K562 (cell line): ENCODE measurements at regions not wholly inside any gene's neighbourhood (a gene's known extent, or its start where the extent isn't known, plus 50 kb on each side); places are given as distances from the start of the nearest gene placed in this dataset.

Experiments
- ATAC-seq: fragments of 200-7000 bp; cut with Tn5 transposase; 3 replicates; pipeline ENCODE4 v1.9.1; 2020; ENCODE audit warnings: moderate library complexity
- BruUV-seq: library from RNA; stranded (reverse); fragments of 400-500 nt; replicated peaks from 2 replicates; lab custom pipeline; 2021; lab: Mats Ljungman, UMichigan
- CTCF ChIA-PET: fragments of 300-600 bp; formaldehyde crosslinking; extraction: SDS; loops from one replicate; lab custom pipeline; 2021; ENCODE audit warnings: low intra/inter-chr PET ratio; lab: Yijun Ruan, JAX
- POLR2A ChIA-PET: fragments of 300-600, 350-650 bp; sonication (Branson Sonifier 250); formaldehyde crosslinking; extraction: SDS; loops from one replicate; lab custom pipeline; 2021; ENCODE audit warnings: antibody characterized with exemption, inconsistent platforms; lab: Yijun Ruan, JAX
- DNase-seq, 4 experiments: peaks; one replicate each; pipeline versions ENCODE4 v3.0.0 to v3.0.0-alpha.2; 2011 to 2018; ENCODE audit warnings: low spot score in 3 of 4, mixed read lengths in 3 of 4; ENCODE audit errors: extremely low read depth in 1 of 4
- FAIRE-seq: peaks from 2 replicates; lab custom pipeline; 2011; peaks lifted over from hg19 to GRCh38; lab: Jason Lieb, UNC
- H2AFZ ChIP-seq: 2 replicates; pipeline ENCODE4 v1.6.0; 2011; ENCODE audit warnings: low read depth, low read length, control low read depth, inconsistent platforms
- H3K27ac ChIP-seq: fragments of 200-600 bp; 3 replicates; pipeline ENCODE4 v1.8.0; 2011; ENCODE audit warnings: low read depth, mild to moderate bottlenecking, control low read depth, inconsistent platforms, low read length, moderate library complexity, mixed read lengths; ENCODE audit errors: extremely low read depth
- H3K27me3 ChIP-seq, 2 experiments: fragments of 300-600 bp in 1 of 2; 2 replicates in 1 of 2; 3 replicates in 1 of 2; pipeline versions ENCODE4 v1.6.0 to v1.8.0; 2011; ENCODE audit warnings: inconsistent platforms in 2 of 2, low read length in 2 of 2, mild to moderate bottlenecking in 1 of 2, mixed read lengths in 1 of 2, moderate library complexity in 1 of 2; ENCODE audit not compliant: control insufficient read depth in 2 of 2, insufficient read depth in 2 of 2
- H3K36me3 ChIP-seq: fragments of 300-600 bp; 3 replicates; pipeline ENCODE4 v1.8.0; 2011; ENCODE audit warnings: mild to moderate bottlenecking, low read length, inconsistent platforms; ENCODE audit not compliant: control insufficient read depth, insufficient read depth
- H3K4me1 ChIP-seq, 2 experiments: fragments of 200-600 bp in 1 of 2; replicated peaks in 1 of 2; 2 replicates in 1 of 2; 3 replicates in 1 of 2; pipeline versions ENCODE4 v1.5.1 to v1.8.0; 2011; ENCODE audit warnings: inconsistent platforms in 2 of 2, low read length in 2 of 2, mild to moderate bottlenecking in 1 of 2, mixed read lengths in 1 of 2, moderate library complexity in 1 of 2; ENCODE audit not compliant: control insufficient read depth in 2 of 2, insufficient read depth in 2 of 2
- H3K4me2 ChIP-seq: 2 replicates; pipeline ENCODE4 v1.6.1; 2011; ENCODE audit warnings: low read length, control low read depth, inconsistent platforms, mixed read lengths; ENCODE audit not compliant: insufficient read depth
- H3K4me3 ChIP-seq: fragments of 200-600 bp; sonication (generic), shearing (Covaris generic); 2 replicates; pipeline ENCODE4 v1.5.1; 2016; ENCODE audit warnings: control low read depth, inconsistent platforms
- H3K79me2 ChIP-seq: fragments of 200-600 bp; 3 replicates; pipeline ENCODE4 v1.8.0; 2011; ENCODE audit warnings: low read length, inconsistent platforms; ENCODE audit not compliant: control insufficient read depth, insufficient read depth
- H3K9ac ChIP-seq, 2 experiments: 2 replicates each; pipeline versions ENCODE4 v1.6.0 to v1.6.1; 2011; ENCODE audit warnings: low read depth in 2 of 2, low read length in 2 of 2, control low read depth in 1 of 2, inconsistent platforms in 1 of 2, mild to moderate bottlenecking in 1 of 2, mixed read lengths in 1 of 2; ENCODE audit not compliant: insufficient read depth in 1 of 2
- H3K9me1 ChIP-seq: one replicate; pipeline ENCODE4 v1.6.0; 2011; ENCODE audit warnings: inconsistent platforms, mild to moderate bottlenecking, low read length, moderate library complexity; ENCODE audit not compliant: control insufficient read depth, insufficient read depth
- H3K9me3 ChIP-seq: replicated peaks from 2 replicates; pipeline ENCODE4 v1.5.1; 2011; ENCODE audit warnings: low read depth, low read length, inconsistent platforms; ENCODE audit not compliant: control insufficient read depth, insufficient read depth
- H4K20me1 ChIP-seq: replicated peaks from 2 replicates; pipeline ENCODE4 v1.6.1; 2011; ENCODE audit warnings: low read length, inconsistent platforms, mixed read lengths; ENCODE audit not compliant: control insufficient read depth, insufficient read depth
- CHAMP1 ChIP-seq: fragments of 450-650 bp; IDR thresholded peaks from 2 replicates; pipeline ENCODE4 v1.6.1; 2016; ENCODE audit warnings: mild to moderate bottlenecking
- ESRRA ChIP-seq: fragments of 450-650 bp; IDR thresholded peaks from 2 replicates; pipeline ENCODE4 v1.6.1; 2014; ENCODE audit warnings: low read depth, mild to moderate bottlenecking, moderate library complexity, borderline replicate concordance
- GMEB1 ChIP-seq: fragments of 250-450 bp; sonication (Bioruptor Pico); IDR thresholded peaks from 2 replicates; pipeline ENCODE4 v1.4.0; 2020; ENCODE audit warnings: mild to moderate bottlenecking
- KLF6 ChIP-seq: fragments of 250-450 bp; sonication (Bioruptor Pico); IDR thresholded peaks from 2 replicates; pipeline ENCODE4 v1.4.0; 2020; ENCODE audit warnings: mild to moderate bottlenecking, moderate library complexity, borderline replicate concordance
- LCOR ChIP-seq: sonication (generic); formaldehyde crosslinking; IDR thresholded peaks from 2 replicates; pipeline ENCODE4 v1.8.0; 2022; ENCODE audit warnings: mild to moderate bottlenecking, missing genetic modification reagents
- MCM3 ChIP-seq: fragments of 450-650 bp; IDR thresholded peaks from 2 replicates; pipeline ENCODE4 v1.6.1; 2016
- MEF2D ChIP-seq: conservative IDR thresholded peaks from 2 replicates; pipeline ENCODE4 v1.6.1; 2016; ENCODE audit warnings: low read depth, missing genetic modification characterization, missing compliant biosample characterization
- MIER1 ChIP-seq: fragments of 450-650 bp; IDR thresholded peaks from 2 replicates; pipeline ENCODE4 v1.6.1; 2016; ENCODE audit warnings: antibody characterized with exemption, mild to moderate bottlenecking, low read depth
- PHF20 ChIP-seq: fragments of 450-650 bp; IDR thresholded peaks from 2 replicates; pipeline ENCODE4 v1.6.1; 2018; ENCODE audit not compliant: partially characterized antibody
- PHF8 ChIP-seq: fragments of 200-600 bp; sonication (generic); IDR thresholded peaks from 2 replicates; pipeline ENCODE4 v1.6.1; 2012; ENCODE audit warnings: mixed run types, mild to moderate bottlenecking, inconsistent platforms, low read length, moderate library complexity, borderline replicate concordance
- RBM22 ChIP-seq: fragments of 200-400 bp; formaldehyde crosslinking; IDR thresholded peaks from 2 replicates; pipeline ENCODE4 v1.6.1; 2018; ENCODE audit warnings: low read length, low read depth; ENCODE audit not compliant: poor library complexity, severe bottlenecking
- RBM34 ChIP-seq: fragments of 200-400 bp; formaldehyde crosslinking; IDR thresholded peaks from 2 replicates; pipeline ENCODE4 v1.6.1; 2018; ENCODE audit warnings: low read length, borderline replicate concordance; ENCODE audit not compliant: insufficient read depth
- SRSF1 ChIP-seq: fragments of 200-400 bp; formaldehyde crosslinking; IDR thresholded peaks from 2 replicates; pipeline ENCODE4 v1.6.1; 2017; ENCODE audit warnings: mild to moderate bottlenecking, low read depth, low read length, moderate library complexity
- TEAD1 ChIP-seq, 2 experiments: fragments of 450-650 bp in 1 of 2; sonication (generic) in 1 of 2; formaldehyde crosslinking; IDR thresholded peaks; 2 replicates each; pipeline versions ENCODE4 v1.4.0 to v1.8.0; 2020 to 2022; ENCODE audit warnings: mild to moderate bottlenecking in 2 of 2, missing genetic modification reagents in 1 of 2
- ZBTB7A ChIP-seq: IDR thresholded peaks from 2 replicates; pipeline ENCODE4 v1.6.1; 2011; ENCODE audit warnings: low read depth, mild to moderate bottlenecking, low read length, moderate library complexity, borderline replicate concordance; ENCODE audit not compliant: control insufficient read depth
- ZNF696 ChIP-seq: fragments of 250-450 bp; sonication (Bioruptor Pico); conservative IDR thresholded peaks from 2 replicates; pipeline ENCODE4 v1.4.0; 2020; ENCODE audit warnings: mild to moderate bottlenecking, moderate library complexity
- ZNF780A ChIP-seq: fragments of 250-450 bp; sonication (Bioruptor Pico); IDR thresholded peaks from 2 replicates; pipeline ENCODE4 v1.5.0; 2021; ENCODE audit warnings: mild to moderate bottlenecking
- WGBS: fragments of 100-300 bp; shearing (Covaris generic); methylation state at CpG from one replicate; pipeline ENCODE4 v1.1.6; 2016; ENCODE audit warnings: low coverage, mixed read lengths; ENCODE audit not compliant: insufficient coverage; ENCODE audit errors: missing lambda C conversion rate; 5-methylcytosine and 5-hydroxymethylcytosine counted together
- in situ Hi-C: fragments of 300-500 bp; cut with MboI; formaldehyde crosslinking; loops from 4 replicates; pipeline ENCODE4 v1.15.0; 2018; ENCODE audit warnings: inconsistent platforms, mixed read lengths
- intact Hi-C: fragments of 100-400 bp; cut with micrococcal nuclease; formaldehyde crosslinking; loops from 2 replicates; pipeline ENCODE4 v1.14.2; 2022

- Histone ChIP-seq H2AFZ (no peak overlapping the region), H3K9ac (no peak overlapping the region), H3K27me3 (no peaks in the 10 kb centered on the region), H3K4me2 (no peak overlapping the region), H3K27ac (no peak overlapping the region), H3K79me2 (no peaks in the 10 kb centered on the region), H3K36me3 (no peaks in the 10 kb centered on the region), H4K20me1 (no peaks in the 10 kb centered on the region), H3K9me1 (no peaks in the 10 kb centered on the region), H3K4me1 (no peaks in the 10 kb centered on the region), H3K4me3 (no peak overlapping the region), H3K9me3 (no peaks in the 10 kb centered on the region)
- 0% methylated on average over 1 of the region's 1 CpG for WGBS
- TF ChIP-seq CHAMP1 (no peak), GMEB1 (no peak), RBM22 (no peak), LCOR (no peak), ZNF696 (CRISPR knock-in tag) (no peak), ESRRA (no peak), TEAD1 (CRISPR knock-in tag; IDR thresholded peaks at IDR 0.05) (no peak), MEF2D (no peak), ZBTB7A (no peak), ZNF780A (CRISPR knock-in tag) (no peak), RBM34 (no peak), PHF20 (no peak), SRSF1 (no peak), MIER1 (no peak), MCM3 (no peak), PHF8 (no peak), KLF6 (CRISPR knock-in tag) (no peak)
- FAIRE-seq (no peak), ATAC-seq (no peak), DNase-seq (no peak)
- POLR2A ChIA-PET = no interaction called here
- intact Hi-C loops = no loop called here
- in situ Hi-C loops = no loop called here
- CTCF ChIA-PET = no interaction called here
- BruUV-seq = no TSS peak
Observed at GRCh38 chrX:21174439-21174838, 199.8 kb upstream of the CNKSR2 start.
